Body of pancreas (tissue), 4 donors: ENCODE measurements at regions not wholly inside any gene's neighbourhood (a gene's known extent, or its start where the extent isn't known, plus 50 kb on each side); places are given as distances from the start of the nearest gene placed in this dataset.
A peak's percentile ranks its signal among the peaks of the same experiment; 100 is the strongest.
"Not testable (repeated sequence)": the region's sequence is repeated elsewhere in the genome, so short reads cannot be mapped to it uniquely, and the experiment has no call there.

Experiments used
- ATAC-seq: fragments of 150-250 bp; one replicate; pipeline ENCODE4 v1.9.1; 2016
- DNase-seq, 4 donors: peaks; one replicate each; pipeline ENCODE4 v3.0.0-alpha.2; 2019
- H3K27ac ChIP-seq, 4 donors: fragments of 200-600 bp; sonication (generic); 1 replicate in 3 of 4; 2 replicates in 1 of 4; pipeline versions ENCODE4 v1.5.1 to v1.6.1; 2016 to 2019; ENCODE audit warnings: mild to moderate bottlenecking in 1 of 4, mixed read lengths in 1 of 4, moderate library complexity in 1 of 4
- H3K27me3 ChIP-seq, 2 donors: fragments of 200-600 bp; sonication (generic); one replicate each; pipeline ENCODE4 v1.6.0; 2016; ENCODE audit warnings: mild to moderate bottlenecking in 1 of 2
- H3K36me3 ChIP-seq, 2 donors: fragments of 200-600 bp; sonication (generic); replicated peaks in 1 of 2; 2 replicates each; pipeline ENCODE4 v1.5.1; 2016; ENCODE audit warnings: low read depth in 2 of 2; ENCODE audit not compliant: insufficient read depth in 1 of 2
- H3K4me1 ChIP-seq: fragments of 200-600 bp; sonication (generic); one replicate; pipeline ENCODE4 v1.6.0; 2016
- H3K4me3 ChIP-seq, 2 donors: fragments of 200-600 bp; sonication (generic); 1 replicate in 1 of 2; 2 replicates in 1 of 2; pipeline ENCODE4 v1.5.1; 2016 to 2019
- H3K9me3 ChIP-seq, 3 donors: fragments of 200-600 bp; sonication (generic); 1 replicate in 2 of 3; 2 replicates in 1 of 3; pipeline ENCODE4 v1.5.1; 2016
- CTCF ChIP-seq, 7 experiments: fragments of 450-650 bp in 4 of 7; fragments of 200-600 bp in 3 of 7; sonication (generic) in 3 of 7; IDR thresholded peaks; one replicate each; pipeline ENCODE4 v1.5.1; 2016 to 2019; ENCODE audit warnings: antibody characterized with exemption in 7 of 7
- POLR2A ChIP-seq, 3 donors: fragments of 450-650 bp; IDR thresholded peaks; one replicate each; pipeline ENCODE4 v1.6.1; 2016; ENCODE audit warnings: antibody characterized with exemption in 3 of 3, mild to moderate bottlenecking in 2 of 3
- WGBS, 2 donors: methylation state at CpG; one replicate each; pipeline ENCODE4 v1.1.5; 2017; 5-methylcytosine and 5-hydroxymethylcytosine counted together
- intact Hi-C: fragments of 100-400 bp; cut with DNase I; formaldehyde crosslinking; loops from one replicate; pipeline ENCODE4 v1.15.1; 2023

- no peaks in the 10 kb centered on the region for H3K36me3 ChIP-seq
- H3K9me3 ChIP-seq: no peaks in the 10 kb centered on the region
- no peak for ATAC-seq
- DNase-seq: no peak
- TF ChIP-seq CTCF (IDR thresholded peaks at IDR 0.05): no peak
- no peak for TF ChIP-seq POLR2A (IDR thresholded peaks at IDR 0.05)
- H3K27ac ChIP-seq: no peak overlapping the region
- WGBS, 2 donors: 22 to 53% methylated on average over 19 to 42 of the region's 42 CpGs
- peaks cover 0 to 7% of the 10 kb centered on the region in 2 donors for H3K27me3 ChIP-seq
- peaks cover 4% of the 10 kb centered on the region for H3K4me1 ChIP-seq
- H3K4me3 ChIP-seq: no peak overlapping the region
- intact Hi-C loops: no loop called here
Observed at GRCh38 chr2:130252880-130253645, 54.8 kb upstream of the TUBA3E start.

DNA sequence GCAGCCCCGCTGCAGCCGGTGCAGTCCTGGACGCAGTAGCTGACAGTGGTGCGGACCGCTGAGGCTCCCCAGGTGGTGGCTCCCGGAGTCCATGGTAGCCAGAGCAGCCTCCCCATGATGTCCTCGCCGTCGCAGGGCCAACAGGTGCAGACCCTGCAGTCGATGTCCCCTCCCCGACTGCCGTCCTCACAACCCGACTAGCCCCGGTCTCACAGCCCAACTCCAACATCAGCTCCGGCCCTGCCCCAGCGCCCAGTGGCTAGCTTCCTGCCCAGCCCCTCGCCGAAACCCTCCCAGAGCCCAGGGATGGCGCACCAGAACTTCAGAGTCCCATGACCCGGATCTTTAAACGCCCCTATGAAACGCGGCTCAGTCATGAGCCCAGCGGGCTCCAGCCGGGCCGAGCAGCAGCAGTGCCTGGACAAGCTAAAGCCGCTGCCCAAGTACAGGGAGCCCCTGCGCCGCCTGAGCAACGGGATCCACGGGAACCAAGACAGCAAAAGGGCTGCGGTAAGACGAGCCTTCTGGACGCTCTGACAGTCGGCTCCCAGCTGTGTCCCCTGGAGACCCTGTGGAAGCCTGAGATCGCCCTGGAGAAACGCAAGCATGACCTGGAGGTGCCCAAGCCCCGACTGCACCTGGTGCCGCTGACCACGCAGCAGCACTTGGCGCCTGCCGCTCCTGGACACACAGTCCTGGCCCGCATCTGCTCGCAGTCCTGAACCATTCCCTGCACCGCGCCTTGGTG lies 53.8 kb upstream of the TUBA3E start:
- H3K36me3 ChIP-seq: no peaks in the 10 kb centered on the region
- H3K27ac ChIP-seq: no peak overlapping the region
- H3K9me3 ChIP-seq: no peaks in the 10 kb centered on the region
- intact Hi-C loops: no loop called here
- peaks cover 0 to 7% of the 10 kb centered on the region in 2 donors for H3K27me3 ChIP-seq
- no peak overlapping the region for H3K4me3 ChIP-seq
- peak; percentile 27 for ATAC-seq
- DNase-seq: peak in 1 of 4 donors; percentile 29
- TF ChIP-seq POLR2A (IDR thresholded peaks at IDR 0.05) (no peak), CTCF (IDR thresholded peaks at IDR 0.05) (no peak)
- 13 to 28% methylated on average over 26 to 45 of the region's 46 CpGs for WGBS, 2 donors
- peaks cover 4% of the 10 kb centered on the region for H3K4me1 ChIP-seq

- TF ChIP-seq CTCF (IDR thresholded peaks at IDR 0.05) (no peak), POLR2A (IDR thresholded peaks at IDR 0.05) (no peak)
- Histone ChIP-seq H3K4me3 (no peak overlapping the region), H3K27me3 (peaks cover 0 to 7% of the 10 kb centered on the region in 2 donors), H3K36me3 (no peaks in the 10 kb centered on the region), H3K4me1 (peaks cover 4% of the 10 kb centered on the region), H3K9me3 (no peaks in the 10 kb centered on the region), H3K27ac (no peak overlapping the region)
- 36 to 62% methylated on average over 3 of the region's 3 CpGs for WGBS, 2 donors
- DNase-seq (no peak), ATAC-seq (no peak)
- intact Hi-C loops: no loop called here
Observed at GRCh38 chr2:130251535-130251872, 53.3 kb upstream of the TUBA3E start.

GRCh38 chr2:130248355-130248754 lies 50.1 kb upstream of the TUBA3E start:
- DNase-seq, intact Hi-C loops, H3K36me3 ChIP-seq, H3K4me3 ChIP-seq, ATAC-seq, H3K4me1 ChIP-seq, H3K27me3 ChIP-seq, H3K27ac ChIP-seq, H3K9me3 ChIP-seq: not testable (repeated sequence)
- 79 to 84% methylated on average over 10 to 13 of the region's 13 CpGs for WGBS, 2 donors
